ENCODE measurements at regions not wholly inside any gene's neighbourhood (a gene's known extent, or its start where the extent isn't known, plus 50 kb on each side); places are given as distances from the start of the nearest gene placed in this dataset.

GRCh38 chr12:13576935-13577500 is 380.5 kb downstream of the EMP1 start:
- TF ChIP-seq CTCF (IDR thresholded peaks at IDR 0.05; ENCODE audit: control extremely low read depth, extremely low read depth) = no peak
- no peaks in the 10 kb centered on the region for H3K27me3 ChIP-seq (ENCODE audit: control insufficient read depth in 3 of 3, insufficient read depth in 3 of 3, low read length in 2 of 3)
- DNase-seq (no peak), ATAC-seq (ENCODE audit: insufficient read depth, low FRiP score) (no peak)
- no peaks in the 10 kb centered on the region for H3K4me1 ChIP-seq (ENCODE audit: control insufficient read depth in 5 of 5, insufficient read depth in 5 of 5, low read length in 5 of 5)
- 89 to 95% methylated on average over 3 of the region's 3 CpGs for WGBS, 2 donors
- H3K27ac ChIP-seq (ENCODE audit: low read depth in 1 of 2, low read length in 1 of 2) = no peak overlapping the region
- H3K9me3 ChIP-seq (ENCODE audit: control insufficient read depth in 4 of 4, insufficient read depth in 3 of 4, low read length in 3 of 4) = no peaks in the 10 kb centered on the region
- H3K4me3 ChIP-seq = no peak overlapping the region
- no peaks in the 10 kb centered on the region for H3K36me3 ChIP-seq (ENCODE audit: control insufficient read depth in 4 of 4, insufficient read depth in 4 of 4, low read length in 4 of 4)
- H3K9ac ChIP-seq (ENCODE audit: insufficient read depth in 1 of 2, low read length in 2 of 2) = no peak overlapping the region

GRCh38 chr12:13573698-13574321 is 377.3 kb downstream of the EMP1 start:
- no peak overlapping the region for H3K9ac ChIP-seq (ENCODE audit: insufficient read depth in 1 of 2, low read length in 2 of 2)
- ATAC-seq (ENCODE audit: insufficient read depth, low FRiP score) (peak; percentile 51), DNase-seq (no peak)
- 60 to 65% methylated on average over 3 of the region's 3 CpGs for WGBS, 2 donors
- no peak overlapping the region for H3K4me3 ChIP-seq
- TF ChIP-seq CTCF (IDR thresholded peaks at IDR 0.05; ENCODE audit: control extremely low read depth, extremely low read depth) = no peak
- H3K9me3 ChIP-seq (ENCODE audit: control insufficient read depth in 4 of 4, insufficient read depth in 3 of 4, low read length in 3 of 4) = no peaks in the 10 kb centered on the region
- no peak overlapping the region for H3K27ac ChIP-seq (ENCODE audit: low read depth in 1 of 2, low read length in 1 of 2)
- H3K36me3 ChIP-seq (ENCODE audit: control insufficient read depth in 4 of 4, insufficient read depth in 4 of 4, low read length in 4 of 4) = no peaks in the 10 kb centered on the region
- no peaks in the 10 kb centered on the region for H3K4me1 ChIP-seq (ENCODE audit: control insufficient read depth in 5 of 5, insufficient read depth in 5 of 5, low read length in 5 of 5)
- H3K27me3 ChIP-seq (ENCODE audit: control insufficient read depth in 3 of 3, insufficient read depth in 3 of 3, low read length in 2 of 3) = no peaks in the 10 kb centered on the region

- Histone ChIP-seq H3K36me3 (ENCODE audit: control insufficient read depth in 4 of 4, insufficient read depth in 4 of 4, low read length in 4 of 4) (no peaks in the 10 kb centered on the region), H3K4me3 (no peak overlapping the region), H3K4me1 (ENCODE audit: control insufficient read depth in 5 of 5, insufficient read depth in 5 of 5, low read length in 5 of 5) (no peaks in the 10 kb centered on the region), H3K9ac (ENCODE audit: insufficient read depth in 1 of 2, low read length in 2 of 2) (no peak overlapping the region), H3K9me3 (ENCODE audit: control insufficient read depth in 4 of 4, insufficient read depth in 3 of 4, low read length in 3 of 4) (no peaks in the 10 kb centered on the region), H3K27me3 (ENCODE audit: control insufficient read depth in 3 of 3, insufficient read depth in 3 of 3, low read length in 2 of 3) (no peaks in the 10 kb centered on the region), H3K27ac (ENCODE audit: low read depth in 1 of 2, low read length in 1 of 2) (no peak overlapping the region)
- WGBS, 2 donors = 90 to 93% methylated on average over 2 of the region's 2 CpGs
- no peak for TF ChIP-seq CTCF (IDR thresholded peaks at IDR 0.05; ENCODE audit: control extremely low read depth, extremely low read depth)
- no peak for ATAC-seq (ENCODE audit: insufficient read depth, low FRiP score)
- DNase-seq = no peak
Measured at GRCh38 chr12:13571035-13571434, 374.5 kb downstream of the EMP1 start.
